ENCODE measurements at regions not wholly inside any gene's neighbourhood (a gene's known extent, or its start where the extent isn't known, plus 50 kb on each side); places are given as distances from the start of the nearest gene placed in this dataset.

DNA sequence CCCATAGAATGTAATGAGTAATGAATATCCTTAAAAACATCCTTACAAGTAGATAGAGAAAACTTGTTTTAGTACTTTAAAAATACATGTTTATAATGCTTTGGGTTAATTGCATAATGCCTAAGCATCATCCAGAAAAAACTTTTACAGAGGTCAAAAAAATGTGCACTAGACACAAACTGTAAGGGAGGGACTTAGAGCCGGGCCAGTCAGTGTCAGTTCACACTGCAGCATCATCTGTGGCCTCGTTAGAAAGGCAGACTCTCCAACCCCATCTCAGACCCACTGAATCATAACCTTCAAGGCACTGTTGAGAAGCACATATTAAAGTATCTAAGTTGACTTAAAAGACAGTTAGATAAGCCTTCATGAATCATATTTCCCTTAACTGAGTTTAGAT, 230.1 kb upstream of the PRPS1L1 start:
- Histone ChIP-seq H3K4me3 (no peak overlapping the region), H3K9me3 (peaks cover 0 to 7% (median 0%) of the 10 kb centered on the region in 4 donors), H3K36me3 (no peaks in the 10 kb centered on the region), H3K4me1 (no peaks in the 10 kb centered on the region), H3K27ac (no peak overlapping the region), H3K27me3 (no peaks in the 10 kb centered on the region)
- TF ChIP-seq POLR2A (IDR thresholded peaks at IDR 0.05) = no peak
- TF ChIP-seq, protein P1, sequence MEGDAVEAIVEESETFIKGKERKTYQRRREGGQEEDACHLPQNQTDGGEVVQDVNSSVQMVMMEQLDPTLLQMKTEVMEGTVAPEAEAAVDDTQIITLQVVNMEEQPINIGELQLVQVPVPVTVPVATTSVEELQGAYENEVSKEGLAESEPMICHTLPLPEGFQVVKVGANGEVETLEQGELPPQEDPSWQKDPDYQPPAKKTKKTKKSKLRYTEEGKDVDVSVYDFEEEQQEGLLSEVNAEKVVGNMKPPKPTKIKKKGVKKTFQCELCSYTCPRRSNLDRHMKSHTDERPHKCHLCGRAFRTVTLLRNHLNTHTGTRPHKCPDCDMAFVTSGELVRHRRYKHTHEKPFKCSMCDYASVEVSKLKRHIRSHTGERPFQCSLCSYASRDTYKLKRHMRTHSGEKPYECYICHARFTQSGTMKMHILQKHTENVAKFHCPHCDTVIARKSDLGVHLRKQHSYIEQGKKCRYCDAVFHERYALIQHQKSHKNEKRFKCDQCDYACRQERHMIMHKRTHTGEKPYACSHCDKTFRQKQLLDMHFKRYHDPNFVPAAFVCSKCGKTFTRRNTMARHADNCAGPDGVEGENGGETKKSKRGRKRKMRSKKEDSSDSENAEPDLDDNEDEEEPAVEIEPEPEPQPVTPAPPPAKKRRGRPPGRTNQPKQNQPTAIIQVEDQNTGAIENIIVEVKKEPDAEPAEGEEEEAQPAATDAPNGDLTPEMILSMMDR (IDR thresholded peaks at IDR 0.05) = no peak
- DNase-seq = no peak

DNA sequence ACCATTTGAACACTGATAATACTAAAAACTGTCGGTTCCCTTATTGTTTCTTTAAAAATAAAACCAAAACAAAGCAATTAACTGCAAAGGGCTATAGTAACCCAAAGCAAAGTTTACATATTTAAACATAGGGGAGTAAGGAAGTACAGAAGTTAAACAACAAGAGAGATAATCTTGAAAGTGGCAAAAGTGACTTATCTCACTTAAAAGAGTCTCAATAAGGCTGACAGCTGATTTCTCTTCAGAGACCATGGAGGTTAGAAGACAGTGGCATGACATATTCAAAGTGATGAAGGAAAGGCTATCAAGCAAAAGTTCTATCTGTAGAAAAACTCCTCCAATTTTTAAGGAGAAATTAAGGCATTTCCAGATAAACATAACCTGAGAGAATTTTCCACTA, 233.5 kb upstream of the HDAC9 start:
- Histone ChIP-seq H3K27me3 (no peaks in the 10 kb centered on the region), H3K9me3 (peaks cover 0 to 7% (median 0%) of the 10 kb centered on the region in 4 donors), H3K36me3 (no peaks in the 10 kb centered on the region), H3K4me1 (no peaks in the 10 kb centered on the region), H3K4me3 (no peak overlapping the region), H3K27ac (no peak overlapping the region)
- TF ChIP-seq, protein P1 (IDR thresholded peaks at IDR 0.05) = no peak
- TF ChIP-seq POLR2A (IDR thresholded peaks at IDR 0.05) = no peak
- DNase-seq = no peak

DNA sequence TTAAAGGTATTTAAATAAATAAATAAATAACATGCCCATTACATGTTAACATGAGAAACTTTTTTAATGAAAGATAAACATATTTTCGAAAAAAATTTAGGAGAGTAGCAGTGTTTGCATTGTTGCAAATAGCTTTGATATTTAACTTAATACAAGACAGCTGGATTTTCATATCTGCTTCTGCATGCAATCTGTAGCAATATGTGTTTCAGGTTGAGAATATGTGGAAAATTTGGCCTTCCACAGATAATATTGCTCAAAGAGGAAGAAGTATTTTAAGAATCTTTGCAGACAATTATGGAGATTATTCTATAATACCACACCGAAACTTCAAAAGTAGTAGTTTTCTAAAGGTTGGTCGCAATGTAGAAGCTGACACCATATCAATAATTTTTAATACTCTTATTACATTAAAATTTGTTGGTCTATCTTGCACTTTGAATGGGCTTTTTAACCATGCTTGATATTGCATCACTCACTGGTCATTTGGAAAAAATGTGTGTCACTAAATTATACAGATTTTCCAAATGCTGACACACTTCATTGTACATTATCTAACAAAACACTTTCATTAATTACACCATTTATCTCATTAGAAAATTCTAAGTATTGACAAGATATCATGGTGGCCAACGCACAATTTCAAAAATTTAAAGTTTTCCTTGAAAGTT, 229.8 kb upstream of the HDAC9 start:
- Histone ChIP-seq H3K4me3 (no peak overlapping the region), H3K27ac (no peak overlapping the region), H3K36me3 (no peaks in the 10 kb centered on the region), H3K27me3 (no peaks in the 10 kb centered on the region), H3K9me3 (peaks cover 0 to 7% (median 0%) of the 10 kb centered on the region in 4 donors), H3K4me1 (no peaks in the 10 kb centered on the region)
- no peak for TF ChIP-seq POLR2A (IDR thresholded peaks at IDR 0.05)
- TF ChIP-seq, protein P1 (IDR thresholded peaks at IDR 0.05) = no peak
- DNase-seq = no peak

DNA sequence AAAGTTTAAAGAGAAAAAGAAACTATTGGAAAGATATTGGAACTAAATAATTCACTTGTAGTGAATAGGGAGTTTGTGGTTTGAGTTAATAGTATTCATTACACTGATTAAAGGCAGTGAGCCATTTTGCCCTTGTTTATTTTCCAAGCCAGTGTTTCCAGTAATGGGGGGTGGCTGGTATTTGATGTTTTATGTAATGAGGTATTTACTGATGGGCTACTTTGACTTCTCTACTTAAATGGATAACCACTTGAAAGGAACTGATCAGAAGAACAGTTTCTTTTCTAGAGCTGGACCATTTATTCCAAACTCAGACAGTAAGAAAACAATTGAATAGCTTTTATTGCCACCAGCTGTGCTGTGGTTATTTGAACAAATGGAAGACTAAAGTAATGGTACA, 227.0 kb upstream of the HDAC9 start:
- Histone ChIP-seq H3K4me3 (no peak overlapping the region), H3K4me1 (no peaks in the 10 kb centered on the region), H3K27ac (no peak overlapping the region), H3K27me3 (no peaks in the 10 kb centered on the region), H3K9me3 (no peaks in the 10 kb centered on the region), H3K36me3 (no peaks in the 10 kb centered on the region)
- DNase-seq = no peak
- TF ChIP-seq, protein P1 (IDR thresholded peaks at IDR 0.05) = no peak
- no peak for TF ChIP-seq POLR2A (IDR thresholded peaks at IDR 0.05)

DNA sequence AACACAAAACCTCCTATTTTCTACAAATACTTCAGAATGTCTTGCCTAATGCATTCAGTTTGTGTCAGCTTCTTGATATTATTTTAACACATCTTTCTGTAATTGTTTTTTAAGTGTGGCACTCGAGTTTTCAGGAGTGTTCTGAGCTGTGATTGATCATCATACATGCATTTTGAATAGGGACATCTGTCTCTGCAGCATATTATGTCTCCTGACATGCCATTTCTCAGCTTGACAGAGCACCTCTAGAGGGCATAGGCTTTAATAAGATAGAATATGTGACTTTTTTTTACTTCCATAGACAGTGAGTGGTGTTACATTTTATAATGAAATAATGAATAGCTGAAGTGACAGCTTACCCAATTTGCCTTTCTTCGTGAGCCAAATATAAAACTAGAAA, 219.2 kb upstream of the HDAC9 start:
- Histone ChIP-seq H3K27me3 (no peaks in the 10 kb centered on the region), H3K9me3 (no peaks in the 10 kb centered on the region), H3K4me1 (no peaks in the 10 kb centered on the region), H3K36me3 (no peaks in the 10 kb centered on the region), H3K4me3 (no peak overlapping the region), H3K27ac (no peak overlapping the region)
- TF ChIP-seq, protein P1 (IDR thresholded peaks at IDR 0.05) = no peak
- TF ChIP-seq POLR2A (IDR thresholded peaks at IDR 0.05) = no peak
- no peak for DNase-seq

DNA sequence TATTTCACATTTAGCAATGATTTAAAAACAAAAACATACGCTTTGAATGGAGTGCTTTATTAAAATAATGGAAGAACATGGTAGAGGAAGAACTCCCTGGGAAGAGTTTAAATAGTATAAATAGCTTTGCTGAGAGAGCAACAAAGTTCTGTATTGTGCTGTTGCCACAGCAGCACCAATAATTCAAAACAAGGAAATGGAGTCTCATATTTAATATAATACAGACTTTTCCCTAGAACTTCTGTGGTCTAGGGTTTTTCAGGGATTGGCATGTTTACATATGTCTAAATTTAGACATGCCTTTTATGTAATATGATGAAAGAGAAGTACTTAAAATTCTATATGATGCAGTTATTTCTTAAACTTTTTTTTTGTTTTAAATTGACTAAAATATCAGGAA, 217.2 kb upstream of the HDAC9 start:
- Histone ChIP-seq H3K27ac (no peak overlapping the region), H3K4me3 (no peak overlapping the region), H3K36me3 (no peaks in the 10 kb centered on the region), H3K27me3 (no peaks in the 10 kb centered on the region), H3K4me1 (no peaks in the 10 kb centered on the region), H3K9me3 (no peaks in the 10 kb centered on the region)
- DNase-seq = no peak
- TF ChIP-seq, protein P1 (IDR thresholded peaks at IDR 0.05) = no peak
- no peak for TF ChIP-seq POLR2A (IDR thresholded peaks at IDR 0.05)

Measured in Peyer's patch (tissue), 4 donors.